ENCODE measurements at regions not wholly inside any gene's neighbourhood (a gene's known extent, or its start where the extent isn't known, plus 50 kb on each side); places are given as distances from the start of the nearest gene placed in this dataset.

DNA sequence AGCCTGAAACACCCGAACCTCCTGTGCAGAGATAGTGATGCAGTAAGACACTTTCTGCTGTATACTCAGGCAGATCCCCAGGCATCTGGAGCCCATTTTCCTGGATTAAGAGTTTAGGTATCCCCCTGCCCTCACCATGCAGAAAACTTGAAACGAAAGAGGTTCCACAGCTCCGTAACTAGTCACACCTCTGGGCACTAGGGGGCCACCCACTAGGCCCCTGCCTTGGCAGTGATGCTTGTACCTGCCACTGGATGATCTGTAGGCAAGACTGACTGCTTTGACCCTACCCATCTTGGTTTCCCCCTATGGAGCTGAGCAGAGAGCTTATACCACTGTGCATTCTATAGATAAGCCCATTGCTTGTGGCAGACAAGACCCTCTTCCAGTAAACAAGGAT, 940.6 kb downstream of the PCDH19 start:
- 87% methylated on average over 3 of the region's 3 CpGs for WGBS
- H3K4me3 ChIP-seq = no peak overlapping the region
- intact Hi-C loops (cut with DNase I) = no loop called here
- no peaks in the 10 kb centered on the region for H3K4me1 ChIP-seq (replicated peaks)
- TF ChIP-seq POLR2A (IDR thresholded peaks at IDR 0.05) (no peak), POLR2AphosphoS5 (IDR thresholded peaks at IDR 0.05) (no peak)
- TF ChIP-seq, protein P1, sequence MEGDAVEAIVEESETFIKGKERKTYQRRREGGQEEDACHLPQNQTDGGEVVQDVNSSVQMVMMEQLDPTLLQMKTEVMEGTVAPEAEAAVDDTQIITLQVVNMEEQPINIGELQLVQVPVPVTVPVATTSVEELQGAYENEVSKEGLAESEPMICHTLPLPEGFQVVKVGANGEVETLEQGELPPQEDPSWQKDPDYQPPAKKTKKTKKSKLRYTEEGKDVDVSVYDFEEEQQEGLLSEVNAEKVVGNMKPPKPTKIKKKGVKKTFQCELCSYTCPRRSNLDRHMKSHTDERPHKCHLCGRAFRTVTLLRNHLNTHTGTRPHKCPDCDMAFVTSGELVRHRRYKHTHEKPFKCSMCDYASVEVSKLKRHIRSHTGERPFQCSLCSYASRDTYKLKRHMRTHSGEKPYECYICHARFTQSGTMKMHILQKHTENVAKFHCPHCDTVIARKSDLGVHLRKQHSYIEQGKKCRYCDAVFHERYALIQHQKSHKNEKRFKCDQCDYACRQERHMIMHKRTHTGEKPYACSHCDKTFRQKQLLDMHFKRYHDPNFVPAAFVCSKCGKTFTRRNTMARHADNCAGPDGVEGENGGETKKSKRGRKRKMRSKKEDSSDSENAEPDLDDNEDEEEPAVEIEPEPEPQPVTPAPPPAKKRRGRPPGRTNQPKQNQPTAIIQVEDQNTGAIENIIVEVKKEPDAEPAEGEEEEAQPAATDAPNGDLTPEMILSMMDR (IDR thresholded peaks at IDR 0.05) = no peak
- DNase-seq (ENCODE audit: low spot score) = no peak
- H3K9me3 ChIP-seq = no peaks in the 10 kb centered on the region
- H3K36me3 ChIP-seq = no peaks in the 10 kb centered on the region
- H3K27me3 ChIP-seq (replicated peaks; ENCODE audit: insufficient read depth) = no peaks in the 10 kb centered on the region
- no peak overlapping the region for H3K27ac ChIP-seq

DNA sequence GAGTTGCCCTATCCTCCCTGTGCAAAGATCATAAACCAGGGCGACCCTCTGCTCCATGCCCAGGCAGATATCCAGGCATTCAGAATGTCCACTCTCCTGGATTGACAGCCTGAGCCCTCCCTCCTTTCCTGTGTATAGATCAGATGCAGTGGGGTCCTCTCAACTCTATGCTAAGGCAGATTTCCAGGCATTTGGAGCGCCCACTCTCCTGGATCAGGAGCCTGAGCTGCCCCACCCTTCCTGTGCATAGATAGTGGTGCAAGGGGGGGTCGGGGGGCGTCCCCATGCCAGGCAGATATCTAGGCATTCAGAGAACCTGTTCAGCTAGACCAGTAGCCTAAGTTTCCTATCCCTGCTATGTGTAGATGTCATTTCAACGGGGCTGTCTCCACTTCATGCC, 941.1 kb downstream of the PCDH19 start:
- DNase-seq (ENCODE audit: low spot score) = no peak
- no peak overlapping the region for H3K4me3 ChIP-seq
- TF ChIP-seq POLR2A (IDR thresholded peaks at IDR 0.05) = no peak
- TF ChIP-seq, protein P1 (IDR thresholded peaks at IDR 0.05) = no peak
- no peak for TF ChIP-seq POLR2AphosphoS5 (IDR thresholded peaks at IDR 0.05)
- no peaks in the 10 kb centered on the region for H3K36me3 ChIP-seq
- H3K9me3 ChIP-seq = no peaks in the 10 kb centered on the region
- H3K27ac ChIP-seq = no peak overlapping the region
- H3K4me1 ChIP-seq (replicated peaks) = no peaks in the 10 kb centered on the region
- no peaks in the 10 kb centered on the region for H3K27me3 ChIP-seq (replicated peaks; ENCODE audit: insufficient read depth)
- intact Hi-C loops (cut with DNase I) = no loop called here
- 40% methylated on average over 1 of the region's 5 CpGs for WGBS

DNA sequence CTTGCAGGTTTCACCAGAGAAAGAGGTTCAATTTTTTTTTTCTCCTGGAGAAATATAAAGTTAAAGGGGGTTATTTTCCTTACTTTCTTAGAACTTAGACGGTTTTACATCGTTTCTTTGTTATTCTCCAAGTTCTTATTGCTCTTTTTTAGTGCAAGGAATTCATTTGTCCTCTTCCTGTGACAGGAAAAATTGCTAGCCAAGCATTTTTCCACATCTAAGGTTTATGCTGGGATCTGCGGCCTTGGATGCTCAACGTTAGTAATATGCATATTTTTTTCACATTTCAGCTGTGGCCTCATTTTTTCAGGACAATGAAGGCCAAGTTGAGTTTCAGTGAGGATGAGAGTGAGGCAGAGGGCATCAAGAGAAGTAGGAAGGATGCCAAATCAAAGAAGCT, 948.9 kb downstream of the PCDH19 start:
- H3K27me3 ChIP-seq (replicated peaks; ENCODE audit: insufficient read depth) = no peaks in the 10 kb centered on the region
- H3K36me3 ChIP-seq = no peaks in the 10 kb centered on the region
- intact Hi-C loops (cut with DNase I) = no loop called here
- H3K9me3 ChIP-seq = no peaks in the 10 kb centered on the region
- WGBS = 69% methylated on average over 4 of the region's 4 CpGs
- TF ChIP-seq POLR2A (IDR thresholded peaks at IDR 0.05) (no peak), POLR2AphosphoS5 (IDR thresholded peaks at IDR 0.05) (no peak)
- TF ChIP-seq, protein P1 (IDR thresholded peaks at IDR 0.05) = no peak
- H3K4me3 ChIP-seq = no peak overlapping the region
- DNase-seq (ENCODE audit: low spot score) = no peak
- no peaks in the 10 kb centered on the region for H3K4me1 ChIP-seq (replicated peaks)
- no peak overlapping the region for H3K27ac ChIP-seq

DNA sequence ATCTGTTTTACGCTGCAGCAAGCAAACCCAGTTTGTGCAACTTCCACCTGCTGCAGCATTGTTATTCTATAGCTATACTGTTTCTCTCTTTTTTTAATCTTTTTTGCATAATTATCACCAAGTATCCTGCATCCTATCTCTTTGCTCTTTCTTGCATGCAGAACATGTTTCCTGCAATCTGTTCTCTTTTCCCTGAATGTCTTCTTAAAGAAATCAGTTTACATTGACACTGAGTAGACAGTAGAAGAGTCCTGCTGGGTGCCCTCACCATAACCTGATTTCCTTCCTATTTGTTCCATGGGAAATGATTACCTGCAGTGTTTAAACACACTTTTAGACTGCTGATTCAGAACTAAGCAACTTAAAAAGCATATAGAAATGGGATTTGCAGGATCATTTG, 964.7 kb downstream of the PCDH19 start:
- TF ChIP-seq POLR2A (IDR thresholded peaks at IDR 0.05) = no peak
- no peak for TF ChIP-seq POLR2AphosphoS5 (IDR thresholded peaks at IDR 0.05)
- TF ChIP-seq, protein P1 (IDR thresholded peaks at IDR 0.05) = no peak
- no peaks in the 10 kb centered on the region for H3K27me3 ChIP-seq (replicated peaks; ENCODE audit: insufficient read depth)
- no peak overlapping the region for H3K4me3 ChIP-seq
- H3K4me1 ChIP-seq (replicated peaks) = no peaks in the 10 kb centered on the region
- intact Hi-C loops (cut with DNase I) = no loop called here
- no peak for DNase-seq (ENCODE audit: low spot score)
- no peaks in the 10 kb centered on the region for H3K36me3 ChIP-seq
- WGBS = 78% methylated on average over 1 of the region's 1 CpG
- H3K9me3 ChIP-seq = no peaks in the 10 kb centered on the region
- H3K27ac ChIP-seq = no peak overlapping the region

DNA sequence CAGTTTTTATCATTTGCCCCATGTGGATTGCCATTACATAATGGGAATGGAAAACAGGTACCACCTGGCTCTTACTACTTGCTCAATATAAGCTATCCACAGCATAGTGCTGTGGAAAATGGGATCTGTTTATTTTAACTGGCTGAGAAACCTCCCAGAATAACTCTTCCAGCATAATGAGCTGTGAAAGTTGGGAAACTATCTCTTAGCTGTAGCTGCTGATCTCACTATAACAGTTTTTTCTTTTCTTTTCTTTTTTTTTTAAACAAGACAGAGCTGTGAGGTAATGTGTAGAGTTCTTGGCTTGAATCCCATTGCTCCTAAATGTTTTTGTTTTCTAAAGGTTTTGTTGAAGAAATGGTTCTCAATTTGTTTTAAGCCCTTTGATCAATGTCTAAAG, 988.3 kb downstream of the PCDH19 start:
- Histone ChIP-seq H3K4me1 (replicated peaks) (no peaks in the 10 kb centered on the region), H3K27me3 (replicated peaks; ENCODE audit: insufficient read depth) (no peaks in the 10 kb centered on the region), H3K9me3 (no peaks in the 10 kb centered on the region), H3K36me3 (no peaks in the 10 kb centered on the region), H3K4me3 (no peak overlapping the region), H3K27ac (no peak overlapping the region)
- TF ChIP-seq POLR2AphosphoS5 (IDR thresholded peaks at IDR 0.05) (no peak), POLR2A (IDR thresholded peaks at IDR 0.05) (no peak)
- TF ChIP-seq, protein P1 (IDR thresholded peaks at IDR 0.05) = no peak
- intact Hi-C loops (cut with DNase I) = no loop called here
- no peak for DNase-seq (ENCODE audit: low spot score)
